Hepatocyte (in vitro differentiated cells): ENCODE measurements at regions not wholly inside any gene's neighbourhood (a gene's known extent, or its start where the extent isn't known, plus 50 kb on each side); places are given as distances from the start of the nearest gene placed in this dataset.

Experiments
- DNase-seq: peaks from one replicate; pipeline ENCODE4 v3.0.0-alpha.2; 2016; ENCODE audit warnings: low spot score
- H2AFZ ChIP-seq: fragments of 200-600 bp; sonication (generic); 2 replicates; pipeline ENCODE4 v1.6.0; 2016; ENCODE audit warnings: antibody characterized with exemption, mild to moderate bottlenecking
- H3K27ac ChIP-seq: fragments of 200-600 bp; sonication (generic); 2 replicates; pipeline ENCODE4 v1.5.1; 2016; ENCODE audit warnings: mild to moderate bottlenecking
- H3K27me3 ChIP-seq: fragments of 200-600 bp; sonication (generic); 2 replicates; pipeline ENCODE4 v1.6.1; 2016
- H3K36me3 ChIP-seq: fragments of 200-600 bp; sonication (generic); replicated peaks from 2 replicates; pipeline ENCODE4 v1.5.1; 2016; ENCODE audit warnings: low read depth; ENCODE audit not compliant: insufficient read depth
- H3K4me1 ChIP-seq: fragments of 200-600 bp; sonication (generic); 2 replicates; pipeline ENCODE4 v1.5.1; 2016; ENCODE audit warnings: mild to moderate bottlenecking, moderate library complexity; ENCODE audit not compliant: insufficient read depth
- H3K4me2 ChIP-seq: fragments of 200-600 bp; sonication (generic); 2 replicates; pipeline ENCODE4 v1.6.0; 2016
- H3K4me3 ChIP-seq: fragments of 200-600 bp; sonication (generic); 2 replicates; pipeline ENCODE4 v1.5.1; 2016; ENCODE audit warnings: mild to moderate bottlenecking
- H3K79me2 ChIP-seq: fragments of 200-600 bp; sonication (generic); 2 replicates; pipeline ENCODE4 v1.6.0; 2017; ENCODE audit warnings: mild to moderate bottlenecking
- H3K9me2 ChIP-seq: fragments of 200-600 bp; sonication (generic); replicated peaks from 2 replicates; pipeline ENCODE4 v1.6.0; 2017; ENCODE audit warnings: mild to moderate bottlenecking; ENCODE audit not compliant: insufficient read depth
- H3K9me3 ChIP-seq: fragments of 200-600 bp; sonication (generic); 2 replicates; pipeline ENCODE4 v1.5.1; 2016; ENCODE audit warnings: low read depth, mild to moderate bottlenecking
- H4K20me1 ChIP-seq: fragments of 200-600 bp; sonication (generic); 2 replicates; pipeline ENCODE4 v1.6.0; 2016; ENCODE audit warnings: mild to moderate bottlenecking; ENCODE audit not compliant: insufficient read depth, poor library complexity, severe bottlenecking
- EZH2 ChIP-seq: fragments of 200-600 bp; sonication (generic); IDR thresholded peaks from 2 replicates; pipeline ENCODE4 v1.6.1; 2016; ENCODE audit warnings: antibody characterized with exemption, mild to moderate bottlenecking, borderline replicate concordance
- EZH2phosphoT487 ChIP-seq: fragments of 200-600 bp; sonication (generic); IDR thresholded peaks from one replicate; pipeline ENCODE4 v1.6.1; 2018; ENCODE audit warnings: antibody characterized with exemption, mild to moderate bottlenecking, low read depth, moderate library complexity; ENCODE audit not compliant: unreplicated experiment, severe bottlenecking
- WGBS: methylation state at CpG from one replicate; pipeline ENCODE4 v1.1.6; 2016; ENCODE audit warnings: low lambda C conversion rate; ENCODE audit errors: missing lambda C conversion rate; 5-methylcytosine and 5-hydroxymethylcytosine counted together
- TF ChIP-seq, protein P1 (sequence below): fragments of 200-600 bp; sonication (generic); IDR thresholded peaks from 2 replicates; pipeline ENCODE4 v1.5.1; 2016; ENCODE audit warnings: antibody characterized with exemption, mild to moderate bottlenecking; ENCODE audit not compliant: poor library complexity

DNA sequence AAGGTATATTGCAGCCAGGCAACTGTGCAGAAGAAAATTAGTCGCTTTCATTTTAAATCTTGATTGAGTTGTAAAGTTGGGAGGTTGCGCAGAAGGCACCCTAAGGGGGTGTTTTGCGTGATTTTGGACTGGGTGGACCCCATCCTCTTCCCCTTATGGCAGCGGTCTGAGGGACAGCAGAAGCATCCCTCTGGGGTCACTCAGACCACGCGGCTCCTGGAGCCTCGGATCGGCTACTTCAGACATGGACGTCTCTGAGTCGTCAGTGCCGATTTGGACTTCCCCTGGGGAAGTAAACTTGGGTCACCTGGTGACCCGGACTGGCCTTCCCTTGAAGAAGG lies 639.0 kb upstream of the DPP6 start:
- WGBS = 93% methylated on average over 12 of the region's 12 CpGs

DNA sequence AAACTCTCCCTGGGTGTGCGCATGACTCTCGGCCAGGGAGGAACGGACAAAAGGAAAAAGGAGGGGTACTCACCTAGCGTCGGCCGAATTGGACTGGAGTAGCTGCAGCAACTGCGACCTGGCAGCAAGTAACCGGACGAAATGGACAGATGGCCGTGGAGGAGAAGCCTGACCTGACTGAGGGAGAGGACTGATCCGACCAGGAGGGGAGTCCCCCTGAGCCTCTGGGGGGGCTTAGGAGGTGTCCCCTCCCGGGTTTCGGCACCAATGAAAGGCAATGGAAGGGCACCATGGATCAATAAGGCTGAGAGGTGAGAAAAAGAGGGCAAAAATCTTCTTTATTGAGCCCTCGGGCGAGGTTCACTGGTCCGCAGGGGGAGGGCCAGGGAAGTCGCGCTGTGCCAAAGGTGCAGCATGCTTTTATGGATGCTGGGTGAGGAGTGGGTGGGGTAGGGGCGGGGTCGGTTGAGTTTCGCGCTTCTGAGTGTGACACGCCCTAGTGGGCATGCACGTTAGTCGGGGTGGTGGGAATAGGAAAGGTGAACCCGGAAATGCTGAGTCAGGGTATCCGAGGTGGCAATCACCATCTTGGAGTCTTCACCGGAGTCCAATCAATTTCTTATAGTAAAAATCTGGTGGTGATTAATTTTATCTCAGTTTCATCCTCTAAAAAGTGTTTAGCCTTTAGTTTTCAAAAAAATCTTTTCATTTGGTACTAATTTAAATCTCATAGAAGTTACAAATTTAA lies 638.5 kb upstream of the DPP6 start:
- Histone ChIP-seq H4K20me1 (no peaks in the 10 kb centered on the region), H3K36me3 (no peaks in the 10 kb centered on the region), H3K4me2 (no peak overlapping the region), H3K4me3 (no peak overlapping the region), H3K4me1 (no peaks in the 10 kb centered on the region), H2AFZ (no peak overlapping the region), H3K79me2 (no peaks in the 10 kb centered on the region), H3K9me2 (no peaks in the 10 kb centered on the region), H3K27ac (no peak overlapping the region), H3K27me3 (no peaks in the 10 kb centered on the region), H3K9me3 (no peaks in the 10 kb centered on the region)
- 94% methylated on average over 26 of the region's 28 CpGs for WGBS
- no peak for TF ChIP-seq EZH2
- TF ChIP-seq EZH2phosphoT487 = no peak
- TF ChIP-seq, protein P1, sequence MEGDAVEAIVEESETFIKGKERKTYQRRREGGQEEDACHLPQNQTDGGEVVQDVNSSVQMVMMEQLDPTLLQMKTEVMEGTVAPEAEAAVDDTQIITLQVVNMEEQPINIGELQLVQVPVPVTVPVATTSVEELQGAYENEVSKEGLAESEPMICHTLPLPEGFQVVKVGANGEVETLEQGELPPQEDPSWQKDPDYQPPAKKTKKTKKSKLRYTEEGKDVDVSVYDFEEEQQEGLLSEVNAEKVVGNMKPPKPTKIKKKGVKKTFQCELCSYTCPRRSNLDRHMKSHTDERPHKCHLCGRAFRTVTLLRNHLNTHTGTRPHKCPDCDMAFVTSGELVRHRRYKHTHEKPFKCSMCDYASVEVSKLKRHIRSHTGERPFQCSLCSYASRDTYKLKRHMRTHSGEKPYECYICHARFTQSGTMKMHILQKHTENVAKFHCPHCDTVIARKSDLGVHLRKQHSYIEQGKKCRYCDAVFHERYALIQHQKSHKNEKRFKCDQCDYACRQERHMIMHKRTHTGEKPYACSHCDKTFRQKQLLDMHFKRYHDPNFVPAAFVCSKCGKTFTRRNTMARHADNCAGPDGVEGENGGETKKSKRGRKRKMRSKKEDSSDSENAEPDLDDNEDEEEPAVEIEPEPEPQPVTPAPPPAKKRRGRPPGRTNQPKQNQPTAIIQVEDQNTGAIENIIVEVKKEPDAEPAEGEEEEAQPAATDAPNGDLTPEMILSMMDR = no peak
- DNase-seq = no peak

More for the DNA sequence above, 639.0 kb upstream of the DPP6 start:
- no peak overlapping the region for H3K4me2 ChIP-seq
- no peaks in the 10 kb centered on the region for H3K36me3 ChIP-seq
- H3K9me2 ChIP-seq = no peaks in the 10 kb centered on the region
- TF ChIP-seq EZH2 (no peak), EZH2phosphoT487 (no peak)
- TF ChIP-seq, protein P1 = no peak
- no peaks in the 10 kb centered on the region for H3K9me3 ChIP-seq
- no peak overlapping the region for H3K4me3 ChIP-seq
- no peaks in the 10 kb centered on the region for H4K20me1 ChIP-seq
- no peak overlapping the region for H2AFZ ChIP-seq
- H3K4me1 ChIP-seq = no peaks in the 10 kb centered on the region
- no peaks in the 10 kb centered on the region for H3K79me2 ChIP-seq
- H3K27me3 ChIP-seq = no peaks in the 10 kb centered on the region
- no peak for DNase-seq
- no peak overlapping the region for H3K27ac ChIP-seq

DNA sequence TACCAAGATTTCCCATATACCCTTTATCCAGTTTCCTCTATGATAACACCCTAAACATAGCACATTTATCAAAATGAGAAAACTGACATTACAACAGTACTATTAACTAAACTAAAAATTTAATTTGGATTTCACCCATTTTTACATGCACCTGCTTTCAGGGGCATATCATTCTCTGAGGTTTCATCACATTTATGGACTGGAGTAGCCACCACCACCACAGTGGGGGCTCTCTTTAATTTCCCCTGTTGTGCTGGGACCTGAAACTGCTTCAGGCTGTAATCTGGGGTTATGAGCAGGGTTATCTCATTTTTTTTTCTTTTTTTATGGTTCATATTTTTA lies 637.9 kb upstream of the DPP6 start:
- Histone ChIP-seq H3K79me2 (no peaks in the 10 kb centered on the region), H3K9me3 (no peaks in the 10 kb centered on the region), H3K27me3 (no peaks in the 10 kb centered on the region), H3K9me2 (no peaks in the 10 kb centered on the region), H2AFZ (no peak overlapping the region), H3K36me3 (no peaks in the 10 kb centered on the region), H3K4me3 (no peak overlapping the region), H3K4me2 (no peak overlapping the region), H4K20me1 (no peaks in the 10 kb centered on the region), H3K4me1 (no peaks in the 10 kb centered on the region), H3K27ac (no peak overlapping the region)
- TF ChIP-seq EZH2 = no peak
- TF ChIP-seq, protein P1 = no peak
- TF ChIP-seq EZH2phosphoT487 = no peak
- no peak for DNase-seq
